Esophagus muscularis mucosa (tissue), 4 donors: ENCODE measurements at regions not wholly inside any gene's neighbourhood (a gene's known extent, or its start where the extent isn't known, plus 50 kb on each side); places are given as distances from the start of the nearest gene placed in this dataset.

Experiments used
- DNase-seq: peaks from one replicate; pipeline ENCODE4 v3.0.0-alpha.2; 2017; ENCODE audit errors: extremely low spot score
- H3K27ac ChIP-seq, 4 donors: fragments of 200-600 bp; sonication (generic); replicated peaks in 1 of 4; 1 replicate in 3 of 4; 2 replicates in 1 of 4; pipeline ENCODE4 v1.5.1; 2016 to 2019; ENCODE audit warnings: mild to moderate bottlenecking in 1 of 4
- H3K27me3 ChIP-seq, 4 donors: fragments of 200-600 bp; sonication (generic); one replicate each; pipeline versions ENCODE4 v1.5.1 to v1.6.0; 2016 to 2019
- H3K36me3 ChIP-seq, 4 donors: fragments of 200-600 bp; sonication (generic); one replicate each; pipeline ENCODE4 v1.5.1; 2016 to 2019
- H3K4me1 ChIP-seq, 4 donors: fragments of 200-600 bp; sonication (generic); one replicate each; pipeline ENCODE4 v1.5.1; 2016 to 2019
- H3K4me3 ChIP-seq, 4 donors: fragments of 200-600 bp; sonication (generic); 1 replicate in 2 of 4; 2 replicates in 2 of 4; pipeline ENCODE4 v1.5.1; 2016 to 2019; ENCODE audit warnings: mild to moderate bottlenecking in 4 of 4, moderate library complexity in 1 of 4
- H3K9me3 ChIP-seq, 4 donors: fragments of 200-600 bp; sonication (generic); 1 replicate in 3 of 4; 2 replicates in 1 of 4; pipeline ENCODE4 v1.5.1; 2016 to 2019
- EP300 ChIP-seq: sonication (generic); formaldehyde crosslinking; IDR thresholded peaks from one replicate; pipeline ENCODE4 v1.6.1; 2017; ENCODE audit warnings: antibody characterized with exemption
- POLR2A ChIP-seq: fragments of 450-650 bp; IDR thresholded peaks from one replicate; pipeline ENCODE4 v1.6.1; 2017; ENCODE audit warnings: antibody characterized with exemption, moderate library complexity, mild to moderate bottlenecking, low read depth
- POLR2AphosphoS5 ChIP-seq, 2 donors: sonication (generic); formaldehyde crosslinking; IDR thresholded peaks; one replicate each; pipeline ENCODE4 v1.6.1; 2017; ENCODE audit warnings: antibody characterized with exemption in 2 of 2
- WGBS: methylation state at CpG from one replicate; pipeline ENCODE4 v1.1.5; 2018; 5-methylcytosine and 5-hydroxymethylcytosine counted together
- intact Hi-C: fragments of 100-400 bp; cut with DNase I; formaldehyde crosslinking; loops from one replicate; pipeline ENCODE4 v1.15.1; 2023
- TF ChIP-seq, protein P1 (sequence below), 3 experiments: fragments of 200-600 bp in 2 of 3; fragments of 450-650 bp in 1 of 3; sonication (generic) in 2 of 3; IDR thresholded peaks; one replicate each; pipeline ENCODE4 v1.5.1; 2017 to 2019; ENCODE audit warnings: antibody characterized with exemption in 3 of 3, mild to moderate bottlenecking in 2 of 3, moderate library complexity in 1 of 3

DNA sequence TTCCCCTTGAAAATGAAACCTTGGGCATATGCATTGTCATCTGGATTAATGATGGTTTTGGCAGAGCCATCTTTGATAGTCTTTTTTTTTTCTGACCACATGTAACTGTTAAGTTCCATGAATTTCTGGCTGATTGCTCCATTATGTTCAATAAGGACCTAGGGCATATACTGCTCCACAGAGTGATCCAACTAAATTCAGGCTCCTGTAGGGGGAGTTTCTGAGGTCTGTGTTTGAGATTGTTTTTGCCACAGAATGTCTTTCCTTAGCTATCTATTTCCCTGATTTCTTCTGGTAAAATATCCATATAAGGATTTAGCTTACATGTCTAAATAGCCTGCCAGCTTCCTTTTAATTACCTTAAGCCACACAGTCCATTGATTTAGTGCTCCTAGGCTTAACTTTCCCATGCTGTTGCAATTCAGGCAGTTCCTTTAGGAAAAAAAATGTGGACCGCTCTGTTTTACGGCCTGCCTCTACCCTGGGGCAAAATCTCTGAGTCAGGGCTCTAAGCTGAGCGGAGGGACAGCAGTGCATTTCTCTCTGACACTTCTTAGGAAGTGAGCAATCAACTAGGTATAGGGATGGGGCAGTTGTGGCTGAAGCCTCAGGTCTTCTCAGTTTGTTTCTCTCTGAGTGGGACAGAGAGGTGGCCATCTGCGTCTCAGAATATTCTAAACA is 796.2 kb downstream of the NR2F2 start:
- Histone ChIP-seq H3K4me1 (no peaks in the 10 kb centered on the region), H3K36me3 (no peaks in the 10 kb centered on the region), H3K27me3 (no peaks in the 10 kb centered on the region), H3K4me3 (no peak overlapping the region), H3K9me3 (peaks cover 0 to 9% (median 3%) of the 10 kb centered on the region in 4 donors), H3K27ac (no peak overlapping the region)
- no peak for DNase-seq
- intact Hi-C loops: no loop called here
- TF ChIP-seq POLR2A (no peak), POLR2AphosphoS5 (IDR thresholded peaks at IDR 0.05) (no peak), EP300 (no peak)
- TF ChIP-seq, protein P1, sequence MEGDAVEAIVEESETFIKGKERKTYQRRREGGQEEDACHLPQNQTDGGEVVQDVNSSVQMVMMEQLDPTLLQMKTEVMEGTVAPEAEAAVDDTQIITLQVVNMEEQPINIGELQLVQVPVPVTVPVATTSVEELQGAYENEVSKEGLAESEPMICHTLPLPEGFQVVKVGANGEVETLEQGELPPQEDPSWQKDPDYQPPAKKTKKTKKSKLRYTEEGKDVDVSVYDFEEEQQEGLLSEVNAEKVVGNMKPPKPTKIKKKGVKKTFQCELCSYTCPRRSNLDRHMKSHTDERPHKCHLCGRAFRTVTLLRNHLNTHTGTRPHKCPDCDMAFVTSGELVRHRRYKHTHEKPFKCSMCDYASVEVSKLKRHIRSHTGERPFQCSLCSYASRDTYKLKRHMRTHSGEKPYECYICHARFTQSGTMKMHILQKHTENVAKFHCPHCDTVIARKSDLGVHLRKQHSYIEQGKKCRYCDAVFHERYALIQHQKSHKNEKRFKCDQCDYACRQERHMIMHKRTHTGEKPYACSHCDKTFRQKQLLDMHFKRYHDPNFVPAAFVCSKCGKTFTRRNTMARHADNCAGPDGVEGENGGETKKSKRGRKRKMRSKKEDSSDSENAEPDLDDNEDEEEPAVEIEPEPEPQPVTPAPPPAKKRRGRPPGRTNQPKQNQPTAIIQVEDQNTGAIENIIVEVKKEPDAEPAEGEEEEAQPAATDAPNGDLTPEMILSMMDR (IDR thresholded peaks at IDR 0.05): no peak
- WGBS: 79% methylated on average over 4 of the region's 4 CpGs

DNA sequence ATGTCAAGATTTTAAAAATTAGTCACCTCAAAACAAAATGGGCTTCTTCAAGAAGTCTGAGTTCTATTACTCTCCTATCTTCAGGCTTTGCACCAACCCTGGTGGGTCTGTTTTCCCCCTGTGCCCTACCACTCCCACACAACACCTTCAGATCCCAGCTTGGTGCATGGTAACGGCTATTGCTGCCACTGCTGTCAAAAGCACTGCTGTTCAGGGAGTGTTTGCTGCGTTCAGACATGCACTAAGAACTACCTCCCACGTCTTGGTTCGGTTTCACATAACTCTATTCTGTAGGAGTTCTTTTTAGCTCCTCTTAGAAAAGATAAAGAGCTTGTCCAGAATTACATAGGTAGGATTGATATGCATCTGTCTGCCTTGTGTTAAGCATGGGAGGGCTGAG is 799.2 kb downstream of the NR2F2 start:
- no peaks in the 10 kb centered on the region for H3K36me3 ChIP-seq
- no peak overlapping the region for H3K27ac ChIP-seq
- DNase-seq: no peak
- H3K9me3 ChIP-seq: peaks cover 0 to 17% (median 8%) of the 10 kb centered on the region in 4 donors
- intact Hi-C loops: no loop called here
- TF ChIP-seq POLR2A (no peak), POLR2AphosphoS5 (IDR thresholded peaks at IDR 0.05) (no peak), EP300 (no peak)
- TF ChIP-seq, protein P1 (IDR thresholded peaks at IDR 0.05): no peak
- H3K4me3 ChIP-seq: no peak overlapping the region
- H3K27me3 ChIP-seq: no peaks in the 10 kb centered on the region
- 64% methylated on average over 4 of the region's 4 CpGs for WGBS
- no peaks in the 10 kb centered on the region for H3K4me1 ChIP-seq

DNA sequence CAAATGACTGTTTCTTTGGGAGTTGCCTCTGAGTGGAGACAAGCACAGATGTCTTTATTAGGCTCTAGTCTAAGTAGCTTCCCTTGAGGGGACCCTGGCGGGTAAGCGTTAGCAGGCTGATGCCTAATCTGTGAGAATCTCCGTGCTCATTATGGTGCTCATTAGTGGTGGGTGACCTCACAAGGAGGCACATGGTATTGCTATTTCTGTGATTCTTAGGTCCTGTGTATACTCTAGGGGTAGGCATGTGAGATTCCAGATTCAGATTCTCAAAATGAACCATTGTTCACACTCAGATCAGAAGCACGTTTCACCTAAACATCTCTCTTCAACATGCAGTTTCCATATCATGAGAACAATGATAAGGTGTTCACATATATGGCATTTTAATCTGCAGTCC is 809.7 kb downstream of the NR2F2 start:
- H3K9me3 ChIP-seq: no peaks in the 10 kb centered on the region
- TF ChIP-seq POLR2AphosphoS5 (IDR thresholded peaks at IDR 0.05) (no peak), POLR2A (no peak), EP300 (no peak)
- TF ChIP-seq, protein P1 (IDR thresholded peaks at IDR 0.05): no peak
- H3K4me3 ChIP-seq: no peak overlapping the region
- no peaks in the 10 kb centered on the region for H3K4me1 ChIP-seq
- no peak overlapping the region for H3K27ac ChIP-seq
- DNase-seq: no peak
- H3K36me3 ChIP-seq: no peaks in the 10 kb centered on the region
- intact Hi-C loops: no loop called here
- 71% methylated on average over 4 of the region's 4 CpGs for WGBS
- no peaks in the 10 kb centered on the region for H3K27me3 ChIP-seq

DNA sequence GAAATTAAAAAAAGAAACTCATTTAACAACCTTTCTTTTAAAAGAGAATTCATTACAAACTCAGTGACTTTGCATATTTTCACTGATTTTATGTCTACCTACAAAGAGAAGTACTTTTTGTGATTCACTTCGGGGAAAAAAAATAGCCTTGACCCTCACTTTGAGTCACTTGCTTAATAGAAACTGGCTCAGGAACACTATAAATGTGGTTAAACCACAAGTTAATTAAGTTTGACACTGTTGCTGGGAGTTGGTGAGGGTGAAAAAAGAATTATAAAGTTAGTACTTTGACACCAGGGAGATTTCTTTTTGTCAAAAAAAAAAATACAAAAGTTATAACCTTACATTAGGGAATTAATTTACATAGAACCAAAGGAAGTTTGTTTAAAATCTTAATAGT is 810.9 kb downstream of the NR2F2 start:
- no peaks in the 10 kb centered on the region for H3K27me3 ChIP-seq
- intact Hi-C loops: no loop called here
- H3K4me3 ChIP-seq: no peak overlapping the region
- 83% methylated on average over 1 of the region's 1 CpG for WGBS
- no peaks in the 10 kb centered on the region for H3K36me3 ChIP-seq
- no peak for DNase-seq
- H3K4me1 ChIP-seq: no peaks in the 10 kb centered on the region
- TF ChIP-seq POLR2A (no peak), EP300 (no peak), POLR2AphosphoS5 (IDR thresholded peaks at IDR 0.05) (no peak)
- TF ChIP-seq, protein P1 (IDR thresholded peaks at IDR 0.05): no peak
- H3K9me3 ChIP-seq: peaks cover 0 to 6% (median 0%) of the 10 kb centered on the region in 4 donors
- H3K27ac ChIP-seq: no peak overlapping the region

DNA sequence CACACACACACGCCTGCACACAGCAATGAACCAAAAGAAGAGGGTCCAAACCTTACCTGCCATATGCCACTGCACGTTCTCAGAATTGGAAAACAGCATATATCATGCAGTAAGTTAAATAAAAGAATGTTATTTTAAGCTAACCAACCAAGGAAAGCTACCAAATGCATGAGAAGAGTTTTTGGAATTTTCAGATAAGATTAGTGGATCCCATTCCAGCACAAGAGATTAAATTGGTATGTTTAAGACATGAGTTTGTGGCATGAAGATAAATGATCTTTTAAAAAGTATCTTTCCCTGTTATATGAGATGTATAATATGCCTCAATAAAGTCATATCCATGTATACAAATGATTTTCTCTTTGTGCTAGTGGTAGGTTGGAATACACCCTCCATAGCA is 811.4 kb downstream of the NR2F2 start:
- H3K27me3 ChIP-seq: no peaks in the 10 kb centered on the region
- no peaks in the 10 kb centered on the region for H3K36me3 ChIP-seq
- no peaks in the 10 kb centered on the region for H3K4me1 ChIP-seq
- TF ChIP-seq EP300: no peak
- TF ChIP-seq, protein P1 (IDR thresholded peaks at IDR 0.05): no peak
- TF ChIP-seq POLR2A: no peak
- TF ChIP-seq POLR2AphosphoS5 (IDR thresholded peaks at IDR 0.05): no peak
- H3K9me3 ChIP-seq: peaks cover 0 to 6% (median 0%) of the 10 kb centered on the region in 4 donors
- H3K27ac ChIP-seq: no peak overlapping the region
- WGBS: 41% methylated on average over 2 of the region's 2 CpGs
- DNase-seq: no peak
- no peak overlapping the region for H3K4me3 ChIP-seq
- intact Hi-C loops: no loop called here
